Endodermal cell (in vitro differentiated cells): ENCODE measurements at regions not wholly inside any gene's neighbourhood (a gene's known extent, or its start where the extent isn't known, plus 50 kb on each side); places are given as distances from the start of the nearest gene placed in this dataset.

Source experiments
- DNase-seq: peaks from one replicate; pipeline ENCODE4 v3.0.0-alpha.2; 2017
- H3K27ac ChIP-seq: 2 replicates; pipeline ENCODE4 v1.5.1; 2013; ENCODE audit warnings: mild to moderate bottlenecking, low read depth, low read length, moderate library complexity
- H3K27me3 ChIP-seq: 2 replicates; pipeline ENCODE4 v1.6.1; 2013; ENCODE audit warnings: mild to moderate bottlenecking, low read length, moderate library complexity; ENCODE audit not compliant: insufficient read depth, control insufficient read depth, poor library complexity, severe bottlenecking
- H3K36me3 ChIP-seq: 2 replicates; pipeline ENCODE4 v1.7.0; 2013; ENCODE audit warnings: mild to moderate bottlenecking, low read length, moderate library complexity; ENCODE audit not compliant: control insufficient read depth, insufficient read depth
- H3K4me1 ChIP-seq: one replicate; pipeline ENCODE4 v1.7.0; 2013; ENCODE audit warnings: low read length; ENCODE audit not compliant: control insufficient read depth, insufficient read depth
- H3K4me3 ChIP-seq: 2 replicates; pipeline ENCODE4 v1.5.1; 2013; ENCODE audit warnings: mild to moderate bottlenecking, low read length, moderate library complexity
- H3K9ac ChIP-seq: 2 replicates; pipeline ENCODE4 v1.6.1; 2013; ENCODE audit warnings: mild to moderate bottlenecking, low read length, moderate library complexity; ENCODE audit not compliant: poor library complexity, severe bottlenecking; ENCODE audit errors: extremely low read depth
- H3K9me3 ChIP-seq: 2 replicates; pipeline ENCODE4 v1.6.1; 2013; ENCODE audit warnings: mild to moderate bottlenecking, low read length, moderate library complexity; ENCODE audit not compliant: control insufficient read depth
- H3K27ac Mint-ChIP-seq: 2 replicates; pipeline ENCODE4 v1.8.0; 2020; ENCODE audit warnings: mixed read lengths
- H3K27me3 Mint-ChIP-seq: 2 replicates; pipeline ENCODE4 v1.8.0; 2021; ENCODE audit warnings: mild to moderate bottlenecking, mixed read lengths; ENCODE audit not compliant: insufficient read depth
- H3K36me3 Mint-ChIP-seq: 2 replicates; pipeline ENCODE4 v1.8.0; 2020; ENCODE audit warnings: low read depth, mixed read lengths
- H3K4me1 Mint-ChIP-seq: 2 replicates; pipeline ENCODE4 v1.8.0; 2020; ENCODE audit warnings: mixed read lengths
- H3K4me3 Mint-ChIP-seq: 2 replicates; pipeline ENCODE4 v1.8.0; 2020; ENCODE audit warnings: mild to moderate bottlenecking, moderate library complexity, mixed read lengths
- H3K9me3 Mint-ChIP-seq: 2 replicates; pipeline ENCODE4 v1.8.0; 2020; ENCODE audit warnings: mild to moderate bottlenecking, mixed read lengths
- WGBS, 2 experiments: methylation state at CpG; one replicate each; pipeline versions ENCODE4 v1.1.5 to v1.1.7; 2013; ENCODE audit warnings: missing lambda C conversion rate in 2 of 2, mixed read lengths in 1 of 2; ENCODE audit not compliant: insufficient coverage in 1 of 2, insufficient read length in 1 of 2; 5-methylcytosine and 5-hydroxymethylcytosine counted together
- TF ChIP-seq, protein P1 (sequence below): fragments of 200-600 bp; sonication (generic); conservative IDR thresholded peaks from 2 replicates; pipeline ENCODE4 v1.5.0; 2021; ENCODE audit warnings: antibody characterized with exemption, mild to moderate bottlenecking

DNA sequence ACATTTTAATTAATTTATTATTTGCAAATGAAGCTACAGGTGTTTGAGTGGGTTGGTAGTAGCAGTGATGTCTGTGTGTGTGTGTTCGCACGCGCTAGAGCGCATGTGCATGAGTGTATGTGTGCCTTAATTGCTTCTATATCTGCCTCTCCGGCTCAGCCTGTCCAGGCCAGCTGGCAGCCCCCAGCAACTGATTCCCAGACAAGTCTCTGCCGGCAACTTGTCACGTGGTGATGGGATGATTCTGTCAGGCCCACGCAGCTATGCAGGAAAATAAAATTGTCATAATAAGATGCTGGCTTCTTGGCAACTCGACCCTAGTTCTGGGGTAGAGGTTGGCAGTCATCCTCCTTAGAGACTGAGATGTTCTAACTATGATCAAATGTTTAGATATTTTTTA, 712.8 kb upstream of the SOX9 start:
- no peak overlapping the region for H3K27ac Mint-ChIP-seq
- 92% methylated on average over 9 of the region's 9 CpGs; no CpG with 5 or more reads in 1 of the 2 experiments for WGBS, 2 experiments
- no peak for DNase-seq
- peaks cover 11% of the 10 kb centered on the region for H3K27me3 Mint-ChIP-seq
- peaks cover 16% of the 10 kb centered on the region for H3K4me1 Mint-ChIP-seq
- Histone ChIP-seq H3K36me3 (no peaks in the 10 kb centered on the region), H3K9ac (no peak overlapping the region), H3K4me1 (no peaks in the 10 kb centered on the region), H3K27me3 (peaks cover 7% of the 10 kb centered on the region), H3K27ac (no peak overlapping the region), H3K4me3 (no peak overlapping the region), H3K9me3 (no peaks in the 10 kb centered on the region)
- TF ChIP-seq, protein P1, sequence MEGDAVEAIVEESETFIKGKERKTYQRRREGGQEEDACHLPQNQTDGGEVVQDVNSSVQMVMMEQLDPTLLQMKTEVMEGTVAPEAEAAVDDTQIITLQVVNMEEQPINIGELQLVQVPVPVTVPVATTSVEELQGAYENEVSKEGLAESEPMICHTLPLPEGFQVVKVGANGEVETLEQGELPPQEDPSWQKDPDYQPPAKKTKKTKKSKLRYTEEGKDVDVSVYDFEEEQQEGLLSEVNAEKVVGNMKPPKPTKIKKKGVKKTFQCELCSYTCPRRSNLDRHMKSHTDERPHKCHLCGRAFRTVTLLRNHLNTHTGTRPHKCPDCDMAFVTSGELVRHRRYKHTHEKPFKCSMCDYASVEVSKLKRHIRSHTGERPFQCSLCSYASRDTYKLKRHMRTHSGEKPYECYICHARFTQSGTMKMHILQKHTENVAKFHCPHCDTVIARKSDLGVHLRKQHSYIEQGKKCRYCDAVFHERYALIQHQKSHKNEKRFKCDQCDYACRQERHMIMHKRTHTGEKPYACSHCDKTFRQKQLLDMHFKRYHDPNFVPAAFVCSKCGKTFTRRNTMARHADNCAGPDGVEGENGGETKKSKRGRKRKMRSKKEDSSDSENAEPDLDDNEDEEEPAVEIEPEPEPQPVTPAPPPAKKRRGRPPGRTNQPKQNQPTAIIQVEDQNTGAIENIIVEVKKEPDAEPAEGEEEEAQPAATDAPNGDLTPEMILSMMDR: no peak
- H3K36me3 Mint-ChIP-seq: no peaks in the 10 kb centered on the region
- no peaks in the 10 kb centered on the region for H3K9me3 Mint-ChIP-seq
- no peak overlapping the region for H3K4me3 Mint-ChIP-seq

DNA sequence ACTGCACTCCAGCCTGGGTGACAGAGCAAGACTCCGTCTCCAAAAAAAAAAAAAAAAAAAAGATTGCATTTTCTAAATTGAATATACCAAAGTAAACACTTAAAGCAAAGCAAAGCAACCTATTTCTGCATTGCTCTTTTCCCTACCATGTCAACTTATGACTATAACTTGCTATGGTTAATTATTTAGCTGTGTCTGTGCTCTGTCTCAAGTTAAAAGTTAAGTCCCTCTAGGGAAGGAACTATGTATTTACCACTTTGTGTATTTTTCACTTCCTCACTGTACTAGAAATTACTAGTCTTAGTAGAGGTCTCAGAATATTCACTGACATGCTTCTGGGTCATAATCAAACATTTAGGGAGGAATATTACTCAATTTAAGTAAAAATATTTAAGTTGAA, 711.7 kb upstream of the SOX9 start:
- peaks cover 7% of the 10 kb centered on the region for H3K27me3 ChIP-seq
- Mint-ChIP-seq H3K9me3 (no peaks in the 10 kb centered on the region), H3K27me3 (peaks cover 10% of the 10 kb centered on the region), H3K4me3 (no peak overlapping the region), H3K4me1 (peaks cover 21% of the 10 kb centered on the region), H3K27ac (no peak overlapping the region), H3K36me3 (no peaks in the 10 kb centered on the region)
- WGBS, 2 experiments: no CpG with 5 or more reads among the region's 1 CpG
- peaks cover 2% of the 10 kb centered on the region for H3K4me1 ChIP-seq
- no peak overlapping the region for H3K9ac ChIP-seq
- H3K4me3 ChIP-seq: no peak overlapping the region
- H3K36me3 ChIP-seq: no peaks in the 10 kb centered on the region
- no peak for DNase-seq
- no peaks in the 10 kb centered on the region for H3K9me3 ChIP-seq
- TF ChIP-seq, protein P1: no peak
- no peak overlapping the region for H3K27ac ChIP-seq

GRCh38 chr17:71409712-71410111, 711.1 kb upstream of the SOX9 start:
- H3K9me3 Mint-ChIP-seq: no peaks in the 10 kb centered on the region
- H3K27me3 ChIP-seq: peaks cover 7% of the 10 kb centered on the region
- no peak overlapping the region for H3K4me3 ChIP-seq
- no peak overlapping the region for H3K27ac Mint-ChIP-seq
- H3K36me3 Mint-ChIP-seq: no peaks in the 10 kb centered on the region
- no peak overlapping the region for H3K27ac ChIP-seq
- H3K9ac ChIP-seq: no peak overlapping the region
- WGBS, 2 experiments: 95 to 97% methylated on average over 4 of the region's 4 CpGs
- H3K9me3 ChIP-seq: no peaks in the 10 kb centered on the region
- peaks cover 26% of the 10 kb centered on the region for H3K4me1 Mint-ChIP-seq
- H3K27me3 Mint-ChIP-seq: peaks cover 13% of the 10 kb centered on the region
- TF ChIP-seq, protein P1: no peak
- peaks cover 2% of the 10 kb centered on the region for H3K4me1 ChIP-seq
- DNase-seq: no peak
- H3K36me3 ChIP-seq: no peaks in the 10 kb centered on the region
- no peak overlapping the region for H3K4me3 Mint-ChIP-seq
